ENCODE measurements at regions not wholly inside any gene's neighbourhood (a gene's known extent, or its start where the extent isn't known, plus 50 kb on each side); places are given as distances from the start of the nearest gene placed in this dataset.

GRCh38 chr10:4615042-4615441, 211.0 kb upstream of the AKR1E2 start:
- Mint-ChIP-seq H3K4me3 (no peak overlapping the region), H3K36me3 (peaks cover 8% of the 10 kb centered on the region), H3K4me1 (no peaks in the 10 kb centered on the region), H3K9me3 (peaks cover 15% of the 10 kb centered on the region), H3K27me3 (ENCODE audit: low read depth) (no peaks in the 10 kb centered on the region), H3K27ac (no peak overlapping the region)
- POLR2A ChIA-PET = no interaction called here
- DNase-seq (ENCODE audit: low spot score) (no peak), ATAC-seq (no peak)
- TF ChIP-seq RORB (CRISPR knock-in tag; IDR thresholded peaks at IDR 0.05) = no peak
- no peak for TF ChIP-seq CTCF (IDR thresholded peaks at IDR 0.05)
- TF ChIP-seq PRDM15 (CRISPR knock-in tag; IDR thresholded peaks at IDR 0.05) = no peak
- no peak for TF ChIP-seq ZNF138 (CRISPR knock-in tag; conservative IDR thresholded peaks at IDR 0.05)
- TF ChIP-seq ETV6 (CRISPR knock-in tag; IDR thresholded peaks at IDR 0.05) = no peak
- TF ChIP-seq ZNF263 (CRISPR knock-in tag; IDR thresholded peaks at IDR 0.05; ENCODE audit: low read depth) = no peak
- TF ChIP-seq NFE2L1 (CRISPR knock-in tag; IDR thresholded peaks at IDR 0.05) = no peak
- TF ChIP-seq OVOL2 (CRISPR knock-in tag; IDR thresholded peaks at IDR 0.05; ENCODE audit: borderline replicate concordance) = no peak
- no peak for TF ChIP-seq NFYB (CRISPR knock-in tag; conservative IDR thresholded peaks at IDR 0.05; ENCODE audit: low read depth)
- TF ChIP-seq PRRX2 (CRISPR knock-in tag; IDR thresholded peaks at IDR 0.05) = no peak
- no peak for TF ChIP-seq SOX15 (CRISPR knock-in tag; IDR thresholded peaks at IDR 0.05)
- TF ChIP-seq USF2 (CRISPR knock-in tag; IDR thresholded peaks at IDR 0.05) = no peak
- TF ChIP-seq TEAD4 (CRISPR knock-in tag; IDR thresholded peaks at IDR 0.05) = no peak
- no peak for TF ChIP-seq ZNF281 (CRISPR knock-in tag; IDR thresholded peaks at IDR 0.05)
- TF ChIP-seq, protein P1, sequence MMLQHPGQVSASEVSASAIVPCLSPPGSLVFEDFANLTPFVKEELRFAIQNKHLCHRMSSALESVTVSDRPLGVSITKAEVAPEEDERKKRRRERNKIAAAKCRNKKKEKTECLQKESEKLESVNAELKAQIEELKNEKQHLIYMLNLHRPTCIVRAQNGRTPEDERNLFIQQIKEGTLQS (CRISPR knock-in tag; conservative IDR thresholded peaks at IDR 0.05) = no peak
- no peak for TF ChIP-seq SMAD4 (CRISPR knock-in tag; IDR thresholded peaks at IDR 0.05)
- TF ChIP-seq MAX (CRISPR knock-in tag; IDR thresholded peaks at IDR 0.05) = no peak
- no peak for TF ChIP-seq HMGA2 (CRISPR knock-in tag; IDR thresholded peaks at IDR 0.05)
- TF ChIP-seq, protein P2, sequence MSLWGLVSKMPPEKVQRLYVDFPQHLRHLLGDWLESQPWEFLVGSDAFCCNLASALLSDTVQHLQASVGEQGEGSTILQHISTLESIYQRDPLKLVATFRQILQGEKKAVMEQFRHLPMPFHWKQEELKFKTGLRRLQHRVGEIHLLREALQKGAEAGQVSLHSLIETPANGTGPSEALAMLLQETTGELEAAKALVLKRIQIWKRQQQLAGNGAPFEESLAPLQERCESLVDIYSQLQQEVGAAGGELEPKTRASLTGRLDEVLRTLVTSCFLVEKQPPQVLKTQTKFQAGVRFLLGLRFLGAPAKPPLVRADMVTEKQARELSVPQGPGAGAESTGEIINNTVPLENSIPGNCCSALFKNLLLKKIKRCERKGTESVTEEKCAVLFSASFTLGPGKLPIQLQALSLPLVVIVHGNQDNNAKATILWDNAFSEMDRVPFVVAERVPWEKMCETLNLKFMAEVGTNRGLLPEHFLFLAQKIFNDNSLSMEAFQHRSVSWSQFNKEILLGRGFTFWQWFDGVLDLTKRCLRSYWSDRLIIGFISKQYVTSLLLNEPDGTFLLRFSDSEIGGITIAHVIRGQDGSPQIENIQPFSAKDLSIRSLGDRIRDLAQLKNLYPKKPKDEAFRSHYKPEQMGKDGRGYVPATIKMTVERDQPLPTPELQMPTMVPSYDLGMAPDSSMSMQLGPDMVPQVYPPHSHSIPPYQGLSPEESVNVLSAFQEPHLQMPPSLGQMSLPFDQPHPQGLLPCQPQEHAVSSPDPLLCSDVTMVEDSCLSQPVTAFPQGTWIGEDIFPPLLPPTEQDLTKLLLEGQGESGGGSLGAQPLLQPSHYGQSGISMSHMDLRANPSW (CRISPR knock-in tag; conservative IDR thresholded peaks at IDR 0.05; ENCODE audit: low read depth) = no peak
- TF ChIP-seq ESRRA (CRISPR knock-in tag; IDR thresholded peaks at IDR 0.05; ENCODE audit: borderline replicate concordance) = no peak
- CTCF ChIA-PET = interaction anchor here (1.3 kb wide), 1 partner anchor 42 kb away, joined by 3 read pairs; no protein-coding TSS in a partner anchor
